ENCODE measurements at regions not wholly inside any gene's neighbourhood (a gene's known extent, or its start where the extent isn't known, plus 50 kb on each side); places are given as distances from the start of the nearest gene placed in this dataset.

DNA sequence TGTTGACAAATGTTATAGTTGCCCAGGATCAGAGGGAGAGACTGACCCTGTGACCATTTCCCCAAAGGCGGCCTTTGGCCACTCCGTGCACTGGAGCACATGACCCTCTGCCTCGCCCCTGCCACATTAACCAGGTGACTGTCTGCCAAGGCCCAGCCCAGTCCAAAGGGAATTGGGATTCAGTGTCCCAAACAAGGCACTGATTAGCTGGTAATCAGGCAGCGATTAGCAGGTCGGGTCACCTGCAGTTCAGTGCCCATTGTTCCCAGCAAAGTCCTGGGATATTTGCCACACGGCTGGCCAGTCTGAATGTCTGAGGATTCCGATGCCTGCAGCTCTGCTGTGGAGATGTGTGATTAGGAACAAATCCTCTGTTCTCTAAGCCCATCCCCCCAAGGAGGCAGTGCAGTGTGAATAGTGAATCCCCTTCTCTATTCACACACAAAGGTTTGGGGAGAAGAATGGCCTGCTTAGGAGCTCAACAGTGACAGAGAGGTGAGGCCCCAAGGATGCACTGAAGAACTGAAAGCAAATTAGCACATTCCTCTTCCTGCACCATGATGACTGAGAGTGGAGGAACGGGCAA lies 123.1 kb upstream of the MAF start:
- DNase-seq = no peak

DNA sequence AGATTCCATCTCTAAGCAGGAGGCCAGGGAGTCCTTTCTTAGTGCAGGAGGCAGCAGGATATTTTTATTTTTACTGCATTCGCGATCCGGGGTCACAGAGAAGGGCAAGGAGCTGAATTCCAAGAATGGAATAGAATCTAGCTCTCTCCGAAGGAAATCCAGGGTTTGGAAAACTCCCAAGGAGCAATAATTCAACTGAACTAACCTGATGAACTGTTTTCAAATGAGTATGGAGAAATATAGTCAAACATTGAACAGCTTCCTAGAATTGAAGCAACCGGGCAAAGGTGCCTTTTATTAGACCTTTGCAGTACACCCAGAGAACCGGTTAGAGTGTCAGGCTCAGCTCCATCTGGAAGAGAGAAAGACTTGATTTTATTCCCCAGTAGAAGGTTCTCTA lies 120.7 kb upstream of the MAF start:
- no peak for DNase-seq

- DNase-seq = no peak
These were observed 117.0 kb upstream of the MAF start for GRCh38 chr16:79717333-79718137.

DNA sequence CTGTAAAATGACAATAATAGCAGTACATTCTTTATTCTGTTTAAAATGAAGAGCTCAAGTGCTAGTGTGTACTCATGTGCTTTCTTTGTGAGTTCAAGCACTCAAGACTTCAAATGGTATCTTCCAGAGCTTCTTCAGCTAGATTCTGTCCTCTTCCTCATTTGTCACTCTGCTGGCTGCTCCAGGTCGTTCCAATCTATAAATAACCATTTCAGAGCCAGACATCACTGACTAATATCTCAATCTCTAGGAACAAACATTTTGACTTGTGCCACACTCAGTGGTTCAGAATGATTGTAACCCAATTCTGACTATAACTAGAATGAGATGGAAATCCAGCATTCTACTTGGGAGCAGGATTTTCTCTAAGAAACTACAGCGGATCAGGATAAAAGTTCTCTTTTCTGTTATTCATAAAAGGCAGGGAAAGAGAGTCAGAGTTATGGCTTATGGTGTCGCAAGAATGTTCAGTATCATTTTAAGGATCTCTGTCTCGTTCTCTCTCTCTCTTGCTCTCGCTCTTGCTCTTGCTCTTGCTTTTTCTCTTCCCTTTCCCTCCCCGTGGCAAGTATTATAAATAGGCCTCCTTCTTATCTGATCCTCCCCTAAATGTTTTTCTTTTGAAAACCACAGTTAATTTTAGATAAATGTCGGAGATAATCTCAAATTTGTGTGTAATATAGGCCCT lies 116.3 kb upstream of the MAF start:
- no peak for DNase-seq

DNA sequence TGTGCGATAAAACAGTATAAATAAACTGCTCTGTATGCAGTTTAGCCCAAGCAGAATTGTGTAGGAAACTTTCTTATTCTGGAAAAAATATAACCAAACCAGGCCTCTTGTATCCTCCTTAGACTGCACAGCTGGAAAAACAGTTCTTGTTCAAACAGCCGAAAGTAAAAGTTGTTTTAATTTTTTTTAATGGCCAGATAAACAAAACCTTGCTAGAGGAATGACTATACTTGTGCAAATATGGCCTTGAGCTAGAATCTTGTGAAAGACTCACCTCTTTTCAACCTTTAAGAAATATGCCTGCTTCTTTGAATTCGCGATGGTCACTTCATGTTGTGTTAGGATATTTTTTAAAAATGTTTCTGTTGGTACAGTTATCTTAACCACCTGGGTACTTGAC lies 114.5 kb upstream of the MAF start:
- DNase-seq = no peak

- no peak for DNase-seq
These were observed 113.9 kb upstream of the MAF start for GRCh38 chr16:79714440-79714839.

GRCh38 chr16:79713609-79714309 lies 113.2 kb upstream of the MAF start:
- no peak for DNase-seq

DNA sequence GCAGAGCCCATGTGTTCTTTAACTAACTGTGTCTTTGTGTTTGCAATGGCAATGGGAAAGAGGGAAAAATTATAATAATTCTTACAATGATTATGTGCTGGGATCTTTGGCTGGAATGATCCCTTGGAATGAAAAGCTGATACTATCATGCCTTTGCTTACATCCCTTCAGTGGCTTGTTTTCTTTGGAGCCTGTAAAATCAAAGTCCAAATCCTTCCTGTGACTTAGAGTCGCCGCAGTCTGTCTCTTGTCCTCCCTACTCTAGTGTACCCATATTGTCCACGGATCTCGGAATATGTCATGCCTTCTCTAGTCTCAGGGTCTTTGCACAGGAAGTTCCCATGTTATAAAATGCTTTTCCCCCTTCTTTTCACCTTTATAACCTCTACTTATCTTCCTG lies 111.7 kb upstream of the MAF start:
- no peak for DNase-seq

DNA sequence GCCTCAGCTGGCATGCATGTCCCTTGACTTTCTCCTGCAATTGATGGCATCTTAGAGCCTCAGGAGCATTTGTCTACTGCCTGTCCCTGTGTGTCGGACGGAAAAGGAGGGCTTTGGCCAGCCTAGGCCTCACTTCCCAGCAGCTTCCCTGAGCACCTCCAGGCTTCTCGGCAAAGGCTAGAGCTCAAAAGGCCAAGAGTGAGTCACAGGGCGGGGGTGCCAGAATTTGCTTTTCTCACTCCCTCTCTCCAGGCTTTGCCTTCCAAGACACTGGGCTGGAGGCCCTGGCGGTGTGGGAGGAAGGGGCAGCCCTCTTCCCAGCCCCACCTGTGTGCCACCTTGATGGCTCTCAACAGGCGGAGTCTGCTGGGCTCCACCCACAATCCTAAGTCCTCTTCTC lies 107.3 kb upstream of the MAF start:
- DNase-seq = no peak

- DNase-seq = no peak
These were observed 102.5 kb upstream of the MAF start for GRCh38 chr16:79703066-79703465.

- DNase-seq = no peak
These were observed 97.8 kb upstream of the MAF start for GRCh38 chr16:79698341-79698753.

GRCh38 chr16:79697562-79698112 lies 97.1 kb upstream of the MAF start:
- DNase-seq = no peak

GRCh38 chr16:79691007-79691406 lies 90.5 kb upstream of the MAF start:
- no peak for DNase-seq

- no peak for DNase-seq
These were observed 89.6 kb upstream of the MAF start for GRCh38 chr16:79690159-79690558.

- DNase-seq = no peak
These were observed 87.0 kb upstream of the MAF start for GRCh38 chr16:79687249-79688130.

DNA sequence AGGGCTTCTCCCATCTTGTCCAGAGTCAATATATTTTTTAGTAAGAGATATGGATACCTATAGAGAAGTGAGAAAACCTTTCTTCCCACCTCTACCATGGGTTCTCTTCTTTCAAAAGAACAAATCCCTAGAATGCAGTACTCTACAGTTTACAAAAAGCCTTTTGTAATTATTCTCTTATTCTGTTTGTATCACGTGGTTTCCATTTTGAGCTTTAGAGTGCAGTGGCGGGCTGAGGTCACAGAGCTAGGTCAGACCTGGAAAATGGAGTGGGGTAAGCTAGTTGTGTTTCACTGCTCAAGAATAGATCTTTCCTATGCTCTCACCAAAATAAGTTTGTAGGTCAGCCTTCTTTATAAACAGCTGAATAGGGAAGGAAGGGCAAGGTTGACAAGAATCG lies 85.3 kb upstream of the MAF start:
- DNase-seq = no peak

DNA sequence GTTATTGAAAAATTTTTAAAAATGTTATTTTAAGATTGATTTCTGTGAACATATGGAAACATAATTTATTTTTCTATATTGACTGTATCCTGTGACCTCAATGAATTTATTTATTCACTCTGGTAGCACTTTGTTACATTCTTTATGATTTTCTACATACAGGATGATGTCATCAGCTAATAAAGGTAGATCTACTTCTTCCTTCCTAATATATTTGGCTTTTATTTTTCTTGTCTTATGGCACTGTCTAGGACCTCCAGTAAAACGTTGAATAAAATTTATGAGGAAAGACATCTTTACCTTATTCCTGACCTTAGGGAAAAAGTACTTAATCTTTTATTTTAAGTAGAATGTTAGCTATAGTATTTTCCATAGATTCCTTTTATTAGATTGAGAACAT lies 78.8 kb upstream of the MAF start:
- DNase-seq = no peak

- DNase-seq = no peak
These were observed 77.4 kb upstream of the MAF start for GRCh38 chr16:79677799-79678530.

- DNase-seq = no peak
These were observed 73.1 kb upstream of the MAF start for GRCh38 chr16:79673635-79674034.

- DNase-seq = no peak
These were observed 72.0 kb upstream of the MAF start for GRCh38 chr16:79672524-79672923.

- DNase-seq = no peak
These were observed 68.0 kb upstream of the MAF start for GRCh38 chr16:79668502-79668901.

GRCh38 chr16:79665970-79666369 lies 65.4 kb upstream of the MAF start:
- DNase-seq = no peak

All from NCI-H1092 (cell line).